HG03060 (cell line): ENCODE measurements at regions not wholly inside any gene's neighbourhood (a gene's known extent, or its start where the extent isn't known, plus 50 kb on each side); places are given as distances from the start of the nearest gene placed in this dataset.
"Not testable (repeated sequence)": the region's sequence is repeated elsewhere in the genome, so short reads cannot be mapped to it uniquely, and the experiment has no call there.

ENCODE experiments used
- ATAC-seq: cut with Tn5 transposase; IDR thresholded peaks from one replicate; pipeline ENCODE4 v1.9.1; 2021; ENCODE audit warnings: low read depth, moderate number of reproducible peaks; ENCODE audit not compliant: unreplicated experiment

- ATAC-seq: no peak
These were observed 484.8 kb upstream of the CCDC196 start for GRCh38 chr14:66001356-66001755.

- ATAC-seq: no peak
These were observed 483.0 kb upstream of the CCDC196 start for GRCh38 chr14:66003082-66003730.

GRCh38 chr14:66005900-66006434 lies 480.2 kb upstream of the CCDC196 start:
- no peak for ATAC-seq

GRCh38 chr14:66008631-66009030 lies 477.5 kb upstream of the CCDC196 start:
- no peak for ATAC-seq

GRCh38 chr14:66009089-66009488 lies 477.1 kb upstream of the CCDC196 start:
- ATAC-seq: no peak

- ATAC-seq: no peak
These were observed 475.5 kb upstream of the CCDC196 start for GRCh38 chr14:66010695-66011094.

GRCh38 chr14:66011855-66012254 lies 474.3 kb upstream of the CCDC196 start:
- ATAC-seq: no peak

GRCh38 chr14:66013607-66014006 lies 472.6 kb upstream of the CCDC196 start:
- ATAC-seq: not testable (repeated sequence)

- no peak for ATAC-seq
These were observed 470.9 kb upstream of the CCDC196 start for GRCh38 chr14:66015071-66015780.

GRCh38 chr14:66017927-66018326 lies 468.2 kb upstream of the CCDC196 start:
- ATAC-seq: no peak

GRCh38 chr14:66022526-66022925 lies 463.6 kb upstream of the CCDC196 start:
- ATAC-seq: no peak

- no peak for ATAC-seq
These were observed 460.4 kb upstream of the CCDC196 start for GRCh38 chr14:66025779-66026178.

- ATAC-seq: not testable (repeated sequence)
These were observed 454.2 kb upstream of the CCDC196 start for GRCh38 chr14:66031981-66032380.

GRCh38 chr14:66032800-66033199 lies 453.4 kb upstream of the CCDC196 start:
- no peak for ATAC-seq

- ATAC-seq: no peak
These were observed 449.6 kb upstream of the CCDC196 start for GRCh38 chr14:66036547-66036946.

GRCh38 chr14:66037361-66037760 lies 448.8 kb upstream of the CCDC196 start:
- ATAC-seq: no peak

GRCh38 chr14:66038212-66038611 lies 448.0 kb upstream of the CCDC196 start:
- ATAC-seq: no peak

- no peak for ATAC-seq
These were observed 447.6 kb upstream of the CCDC196 start for GRCh38 chr14:66038618-66039017.

- no peak for ATAC-seq
These were observed 446.7 kb upstream of the CCDC196 start for GRCh38 chr14:66039495-66039894.

GRCh38 chr14:66041582-66041981 lies 444.6 kb upstream of the CCDC196 start:
- no peak for ATAC-seq

GRCh38 chr14:66043921-66044320 lies 442.2 kb upstream of the CCDC196 start:
- ATAC-seq: no peak

- no peak for ATAC-seq
These were observed 440.6 kb upstream of the CCDC196 start for GRCh38 chr14:66045572-66046021.
